BE2C (cell line): ENCODE measurements at regions not wholly inside any gene's neighbourhood (a gene's known extent, or its start where the extent isn't known, plus 50 kb on each side); places are given as distances from the start of the nearest gene placed in this dataset.

Experiments used
- DNase-seq: peaks from one replicate; pipeline ENCODE4 v3.0.0-alpha.2; 2020
- H3K27me3 ChIP-seq: fragments of 250-450 bp; sonication (Bioruptor Pico); 2 replicates; pipeline ENCODE4 v1.5.1; 2020; ENCODE audit warnings: mild to moderate bottlenecking
- H3K36me3 ChIP-seq: fragments of 250-450 bp; sonication (Bioruptor Pico); 2 replicates; pipeline ENCODE4 v1.5.1; 2020; ENCODE audit warnings: mild to moderate bottlenecking
- H3K4me1 ChIP-seq: fragments of 250-450 bp; sonication (Bioruptor Pico); 2 replicates; pipeline ENCODE4 v1.5.1; 2020
- H3K4me3 ChIP-seq: 2 replicates; pipeline ENCODE4 v1.5.1; 2011; ENCODE audit warnings: low read depth, low read length
- H3K9me3 ChIP-seq: fragments of 250-450 bp; sonication (Bioruptor Pico); 2 replicates; pipeline ENCODE4 v1.5.1; 2020
- CTCF ChIP-seq: IDR thresholded peaks from 2 replicates; pipeline ENCODE4 v1.5.1; 2012; ENCODE audit warnings: mild to moderate bottlenecking, low read depth, low read length

GRCh38 chr4:19074036-19074435, 1052.5 kb upstream of the LCORL start:
- H3K9me3 ChIP-seq: no peaks in the 10 kb centered on the region

GRCh38 chr4:19063662-19064061, 1042.1 kb upstream of the LCORL start:
- no peaks in the 10 kb centered on the region for H3K36me3 ChIP-seq
- DNase-seq: no peak

More at GRCh38 chr4:19074036-19074435, 1052.5 kb upstream of the LCORL start:
- no peaks in the 10 kb centered on the region for H3K27me3 ChIP-seq
- no peak overlapping the region for H3K4me3 ChIP-seq
- H3K36me3 ChIP-seq: no peaks in the 10 kb centered on the region
- no peak for DNase-seq
- no peak for TF ChIP-seq CTCF
- H3K4me1 ChIP-seq: no peaks in the 10 kb centered on the region

GRCh38 chr4:19054916-19055315, 1033.4 kb upstream of the LCORL start:
- H3K9me3 ChIP-seq: no peaks in the 10 kb centered on the region
- H3K4me1 ChIP-seq: no peaks in the 10 kb centered on the region
- no peak overlapping the region for H3K4me3 ChIP-seq
- DNase-seq: no peak
- TF ChIP-seq CTCF: no peak
- H3K36me3 ChIP-seq: no peaks in the 10 kb centered on the region
- no peaks in the 10 kb centered on the region for H3K27me3 ChIP-seq

More at GRCh38 chr4:19063662-19064061, 1042.1 kb upstream of the LCORL start:
- H3K4me1 ChIP-seq: no peaks in the 10 kb centered on the region
- H3K27me3 ChIP-seq: no peaks in the 10 kb centered on the region
- no peak for TF ChIP-seq CTCF
- no peaks in the 10 kb centered on the region for H3K9me3 ChIP-seq
- no peak overlapping the region for H3K4me3 ChIP-seq

- H3K27me3 ChIP-seq: no peaks in the 10 kb centered on the region
- TF ChIP-seq CTCF: no peak
- no peak overlapping the region for H3K4me3 ChIP-seq
- H3K9me3 ChIP-seq: no peaks in the 10 kb centered on the region
- no peaks in the 10 kb centered on the region for H3K36me3 ChIP-seq
- H3K4me1 ChIP-seq: no peaks in the 10 kb centered on the region
- DNase-seq: no peak
Measured at GRCh38 chr4:19051831-19052230, 1030.3 kb upstream of the LCORL start.

- Histone ChIP-seq H3K4me3 (no peak overlapping the region), H3K4me1 (no peaks in the 10 kb centered on the region), H3K9me3 (no peaks in the 10 kb centered on the region), H3K27me3 (no peaks in the 10 kb centered on the region), H3K36me3 (no peaks in the 10 kb centered on the region)
- no peak for DNase-seq
- TF ChIP-seq CTCF: no peak
Measured at GRCh38 chr4:19047279-19047880, 1025.8 kb upstream of the LCORL start.

- Histone ChIP-seq H3K4me1 (no peaks in the 10 kb centered on the region), H3K9me3 (no peaks in the 10 kb centered on the region), H3K36me3 (no peaks in the 10 kb centered on the region), H3K4me3 (no peak overlapping the region), H3K27me3 (no peaks in the 10 kb centered on the region)
- no peak for DNase-seq
- TF ChIP-seq CTCF: no peak
Measured at GRCh38 chr4:19039816-19040215, 1018.3 kb upstream of the LCORL start.
